ENCODE measurements at regions not wholly inside any gene's neighbourhood (a gene's known extent, or its start where the extent isn't known, plus 50 kb on each side); places are given as distances from the start of the nearest gene placed in this dataset.

GRCh38 chr1:70866542-70867264, 180.9 kb downstream of the PTGER3 start:
- no peak overlapping the region for H3K4me3 ChIP-seq (ENCODE audit: control insufficient read depth, low read depth, low read length)
- TF ChIP-seq CTCF (conservative IDR thresholded peaks at IDR 0.05; ENCODE audit: control insufficient read depth, insufficient read depth, low read depth, low read length), result no peak
- DNase-seq (ENCODE audit: low read depth), result no peak

GRCh38 chr1:70871790-70872189, 175.8 kb downstream of the PTGER3 start:
- DNase-seq (ENCODE audit: low read depth), result no peak
- TF ChIP-seq CTCF (conservative IDR thresholded peaks at IDR 0.05; ENCODE audit: control insufficient read depth, insufficient read depth, low read depth, low read length), result no peak
- no peak overlapping the region for H3K4me3 ChIP-seq (ENCODE audit: control insufficient read depth, low read depth, low read length)

GRCh38 chr1:70874063-70874462, 173.6 kb downstream of the PTGER3 start:
- no peak for DNase-seq (ENCODE audit: low read depth)
- no peak overlapping the region for H3K4me3 ChIP-seq (ENCODE audit: control insufficient read depth, low read depth, low read length)
- no peak for TF ChIP-seq CTCF (conservative IDR thresholded peaks at IDR 0.05; ENCODE audit: control insufficient read depth, insufficient read depth, low read depth, low read length)

GRCh38 chr1:70874818-70875217, 172.8 kb downstream of the PTGER3 start:
- DNase-seq (ENCODE audit: low read depth), result no peak
- TF ChIP-seq CTCF (conservative IDR thresholded peaks at IDR 0.05; ENCODE audit: control insufficient read depth, insufficient read depth, low read depth, low read length), result no peak
- no peak overlapping the region for H3K4me3 ChIP-seq (ENCODE audit: control insufficient read depth, low read depth, low read length)

GRCh38 chr1:70877343-70877742, 170.3 kb downstream of the PTGER3 start:
- H3K4me3 ChIP-seq (ENCODE audit: control insufficient read depth, low read depth, low read length), result no peak overlapping the region
- DNase-seq (ENCODE audit: low read depth), result no peak
- TF ChIP-seq CTCF (conservative IDR thresholded peaks at IDR 0.05; ENCODE audit: control insufficient read depth, insufficient read depth, low read depth, low read length), result no peak

- TF ChIP-seq CTCF (conservative IDR thresholded peaks at IDR 0.05; ENCODE audit: control insufficient read depth, insufficient read depth, low read depth, low read length), result no peak
- DNase-seq (ENCODE audit: low read depth), result peak; percentile 5
- no peak overlapping the region for H3K4me3 ChIP-seq (ENCODE audit: control insufficient read depth, low read depth, low read length)
Observed at GRCh38 chr1:70887936-70888335, 159.7 kb downstream of the PTGER3 start.

- no peak for TF ChIP-seq CTCF (conservative IDR thresholded peaks at IDR 0.05; ENCODE audit: control insufficient read depth, insufficient read depth, low read depth, low read length)
- H3K4me3 ChIP-seq (ENCODE audit: control insufficient read depth, low read depth, low read length), result no peak overlapping the region
- no peak for DNase-seq (ENCODE audit: low read depth)
Observed at GRCh38 chr1:70888722-70889121, 158.9 kb downstream of the PTGER3 start.
